B cell (primary cell): ENCODE measurements at regions not wholly inside any gene's neighbourhood (a gene's known extent, or its start where the extent isn't known, plus 50 kb on each side); places are given as distances from the start of the nearest gene placed in this dataset.

Source experiments
- ATAC-seq: fragments of 200-7000 bp; cut with Tn5 transposase; one replicate; pipeline ENCODE4 v1.10.0; 2021; ENCODE audit warnings: low read depth, mild to moderate bottlenecking, moderate number of reproducible peaks, moderate library complexity
- CTCF ChIA-PET: fragments of 350-600 bp; sonication (Branson Sonifier 250); formaldehyde crosslinking; loops from one replicate; lab custom pipeline; 2021; ENCODE audit warnings: antibody characterized with exemption, inconsistent platforms; lab: Charles Lee
- POLR2A ChIA-PET: fragments of 350-600 bp; sonication (Branson Sonifier 250); formaldehyde crosslinking; loops from one replicate; lab custom pipeline; 2021; ENCODE audit warnings: antibody characterized with exemption; lab: Charles Lee
- DNase-seq: peaks from one replicate; pipeline ENCODE4 v3.0.0; 2013
- H2AFZ ChIP-seq: 2 replicates; pipeline ENCODE4 v1.6.1; 2012; ENCODE audit warnings: mild to moderate bottlenecking, low read depth, low read length; ENCODE audit not compliant: insufficient read depth, poor library complexity, severe bottlenecking
- H3K27ac ChIP-seq, 2 donors: 1 replicate in 1 of 2; 2 replicates in 1 of 2; pipeline ENCODE4 v1.5.1; 2012 to 2013; ENCODE audit warnings: low read length in 2 of 2, mild to moderate bottlenecking in 2 of 2, moderate library complexity in 1 of 2
- H3K27me3 ChIP-seq, 4 experiments: fragments of 200-600 bp in 1 of 4; sonication (generic) in 1 of 4; replicated peaks in 1 of 4; 1 replicate in 2 of 4; 2 replicates in 2 of 4; pipeline versions ENCODE4 v1.6.1 to v1.7.0; 2013 to 2016; ENCODE audit warnings: low read length in 3 of 4, mild to moderate bottlenecking in 2 of 4, mixed read lengths in 1 of 4, moderate library complexity in 1 of 4; ENCODE audit not compliant: insufficient read depth in 4 of 4, control insufficient read depth in 3 of 4; ENCODE audit errors: control extremely low read depth in 1 of 4
- H3K36me3 ChIP-seq, 2 experiments: replicated peaks in 1 of 2; 1 replicate in 1 of 2; 2 replicates in 1 of 2; pipeline versions ENCODE4 v1.6.1 to v1.7.1; 2013; ENCODE audit warnings: low read length in 1 of 2; ENCODE audit not compliant: insufficient read depth in 2 of 2, control insufficient read depth in 1 of 2; ENCODE audit errors: control extremely low read depth in 1 of 2, extremely low read depth in 1 of 2
- H3K4me1 ChIP-seq, 2 donors: fragments of 200-600 bp in 1 of 2; sonication (generic) in 1 of 2; 1 replicate in 1 of 2; 2 replicates in 1 of 2; pipeline versions ENCODE4 v1.5.1 to v1.6.1; 2013 to 2017; ENCODE audit warnings: low read length in 2 of 2; ENCODE audit not compliant: control insufficient read depth in 2 of 2, insufficient read depth in 2 of 2
- H3K4me2 ChIP-seq: replicated peaks from 2 replicates; pipeline ENCODE3; 2012; ENCODE audit warnings: mild to moderate bottlenecking, low read depth, low read length; ENCODE audit not compliant: poor library complexity, severe bottlenecking
- H3K4me3 ChIP-seq, 5 experiments: fragments of 200-600 bp in 1 of 5; sonication (generic) in 1 of 5; 1 replicate in 3 of 5; 2 replicates in 2 of 5; pipeline versions ENCODE4 v1.5.1 to v1.7.0; 2011 to 2016; ENCODE audit warnings: low read length in 4 of 5, mild to moderate bottlenecking in 4 of 5, low read depth in 2 of 5, control low read depth in 1 of 5, moderate library complexity in 1 of 5; ENCODE audit not compliant: insufficient read depth in 1 of 5; ENCODE audit errors: control extremely low read depth in 1 of 5, extremely low read depth in 1 of 5
- H3K79me2 ChIP-seq: fragments of 200-600 bp; sonication (generic); one replicate; pipeline ENCODE4 v1.6.0; 2016; ENCODE audit warnings: low read length; ENCODE audit not compliant: control insufficient read depth, insufficient read depth
- H3K9ac ChIP-seq: fragments of 200-600 bp; sonication (generic); 2 replicates; pipeline ENCODE4 v1.6.1; 2017; ENCODE audit warnings: mild to moderate bottlenecking, low read length, moderate library complexity
- H3K9me3 ChIP-seq, 3 donors: one replicate each; pipeline versions ENCODE4 v1.6.1 to v1.7.1; 2013; ENCODE audit warnings: low read length in 2 of 3; ENCODE audit not compliant: control insufficient read depth in 2 of 3, insufficient read depth in 1 of 3; ENCODE audit errors: control extremely low read depth in 1 of 3
- H4K20me1 ChIP-seq: 2 replicates; pipeline ENCODE4 v1.6.0; 2012; ENCODE audit warnings: mild to moderate bottlenecking, low read length; ENCODE audit not compliant: insufficient read depth, control insufficient read depth, poor library complexity, severe bottlenecking
- H3K27ac Mint-ChIP-seq: one replicate; pipeline ENCODE4 v1.8.0; 2021; ENCODE audit warnings: mixed read lengths
- H3K27me3 Mint-ChIP-seq: one replicate; pipeline ENCODE4 v1.8.0; 2021; ENCODE audit warnings: mixed read lengths
- H3K4me1 Mint-ChIP-seq: one replicate; pipeline ENCODE4 v1.8.0; 2021; ENCODE audit warnings: mixed read lengths
- H3K4me3 Mint-ChIP-seq: one replicate; pipeline ENCODE4 v1.8.0; 2021; ENCODE audit warnings: mixed read lengths
- H3K9me3 Mint-ChIP-seq: one replicate; pipeline ENCODE4 v1.8.0; 2022; ENCODE audit warnings: mixed read lengths; ENCODE audit not compliant: insufficient read depth
- EZH2 ChIP-seq: IDR thresholded peaks from 2 replicates; pipeline ENCODE4 v1.6.1; 2012; ENCODE audit warnings: borderline replicate concordance, low read depth, mild to moderate bottlenecking, moderate library complexity, low read length; ENCODE audit not compliant: insufficient read depth, poor library complexity, severe bottlenecking
- WGBS: methylation state at CpG from one replicate; pipeline ENCODE4 v1.1.5; 2013; ENCODE audit warnings: missing lambda C conversion rate; ENCODE audit not compliant: insufficient coverage; 5-methylcytosine and 5-hydroxymethylcytosine counted together
- intact Hi-C: fragments of 100-400 bp; cut with micrococcal nuclease; formaldehyde crosslinking; loops from one replicate; pipeline ENCODE4 v1.10.0; 2022
- TF ChIP-seq, protein P1 (sequence below): fragments of 200-600 bp; IDR thresholded peaks from one replicate; pipeline ENCODE4 v1.8.0; 2022; ENCODE audit warnings: antibody characterized with exemption, mild to moderate bottlenecking

DNA sequence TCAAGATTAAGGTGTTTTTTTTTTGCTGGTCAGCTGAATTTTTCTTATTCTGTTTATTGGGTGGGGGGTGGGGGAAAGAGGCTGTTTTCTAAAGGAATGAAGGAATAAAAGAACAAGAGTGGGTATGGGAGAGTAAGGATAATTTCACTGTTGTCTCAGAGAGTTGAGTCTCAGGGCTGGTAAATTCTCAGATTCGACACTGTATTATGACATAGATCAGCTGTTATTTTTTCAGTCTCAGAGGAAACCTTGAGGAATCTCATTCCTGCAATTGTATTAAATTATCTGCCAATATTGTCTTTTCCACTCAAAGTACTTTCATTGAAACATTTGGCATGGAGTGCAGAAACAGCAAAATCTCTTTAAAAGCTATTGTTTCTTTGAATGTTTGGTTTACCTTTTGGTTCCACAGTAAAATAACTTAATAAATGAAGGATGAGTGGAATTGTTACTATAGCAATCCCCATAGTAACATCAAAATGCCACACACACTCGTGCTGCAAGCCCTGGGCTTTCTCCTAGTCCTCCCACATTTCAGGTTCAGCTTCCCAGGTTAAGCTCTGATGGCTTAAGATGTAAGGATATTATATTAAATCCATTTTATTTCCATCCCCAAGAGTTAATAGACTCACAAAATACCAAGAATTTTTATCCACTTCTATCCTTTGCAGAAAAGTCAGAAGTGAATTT, 478.7 kb upstream of the TCF4 start:
- intact Hi-C loops = no loop called here
- CTCF ChIA-PET = no interaction called here
- DNase-seq = no peak

DNA sequence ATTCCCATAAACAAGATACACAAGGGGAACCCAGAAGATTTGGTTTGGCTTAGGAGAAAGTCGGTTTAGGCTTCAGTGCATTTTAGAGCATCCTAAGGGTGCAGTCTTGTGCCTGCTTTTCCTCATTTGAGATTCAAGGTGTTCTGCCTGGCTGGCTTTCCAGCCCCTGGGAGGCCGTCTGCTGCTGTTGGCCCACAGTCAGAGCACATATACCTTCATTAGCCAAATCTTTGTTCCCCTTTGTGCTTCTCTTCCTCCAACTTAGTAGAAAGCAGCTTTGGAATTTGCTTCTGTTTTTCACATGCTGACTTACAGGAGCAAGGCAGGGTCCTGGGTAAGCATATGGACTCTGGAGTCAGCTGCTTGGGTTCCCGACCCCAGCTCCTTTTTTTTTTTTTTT, 477.1 kb upstream of the TCF4 start:
- no peak overlapping the region for H3K4me2 ChIP-seq
- H3K4me1 ChIP-seq = no peaks in the 10 kb centered on the region
- intact Hi-C loops = no loop called here
- no peak overlapping the region for H2AFZ ChIP-seq
- no peaks in the 10 kb centered on the region for H3K79me2 ChIP-seq
- H3K27ac ChIP-seq = no peak overlapping the region
- DNase-seq (no peak), ATAC-seq (no peak)
- Mint-ChIP-seq H3K4me1 (no peaks in the 10 kb centered on the region), H3K27me3 (no peaks in the 10 kb centered on the region), H3K27ac (no peak overlapping the region), H3K4me3 (no peak overlapping the region), H3K9me3 (no peaks in the 10 kb centered on the region)
- no peaks in the 10 kb centered on the region for H4K20me1 ChIP-seq
- TF ChIP-seq, protein P1, sequence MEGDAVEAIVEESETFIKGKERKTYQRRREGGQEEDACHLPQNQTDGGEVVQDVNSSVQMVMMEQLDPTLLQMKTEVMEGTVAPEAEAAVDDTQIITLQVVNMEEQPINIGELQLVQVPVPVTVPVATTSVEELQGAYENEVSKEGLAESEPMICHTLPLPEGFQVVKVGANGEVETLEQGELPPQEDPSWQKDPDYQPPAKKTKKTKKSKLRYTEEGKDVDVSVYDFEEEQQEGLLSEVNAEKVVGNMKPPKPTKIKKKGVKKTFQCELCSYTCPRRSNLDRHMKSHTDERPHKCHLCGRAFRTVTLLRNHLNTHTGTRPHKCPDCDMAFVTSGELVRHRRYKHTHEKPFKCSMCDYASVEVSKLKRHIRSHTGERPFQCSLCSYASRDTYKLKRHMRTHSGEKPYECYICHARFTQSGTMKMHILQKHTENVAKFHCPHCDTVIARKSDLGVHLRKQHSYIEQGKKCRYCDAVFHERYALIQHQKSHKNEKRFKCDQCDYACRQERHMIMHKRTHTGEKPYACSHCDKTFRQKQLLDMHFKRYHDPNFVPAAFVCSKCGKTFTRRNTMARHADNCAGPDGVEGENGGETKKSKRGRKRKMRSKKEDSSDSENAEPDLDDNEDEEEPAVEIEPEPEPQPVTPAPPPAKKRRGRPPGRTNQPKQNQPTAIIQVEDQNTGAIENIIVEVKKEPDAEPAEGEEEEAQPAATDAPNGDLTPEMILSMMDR = no peak
- no peak for TF ChIP-seq EZH2
- no peaks in the 10 kb centered on the region for H3K36me3 ChIP-seq
- H3K9ac ChIP-seq = no peak overlapping the region
- POLR2A ChIA-PET = no interaction called here
- H3K9me3 ChIP-seq = no peaks in the 10 kb centered on the region
- no peaks in the 10 kb centered on the region for H3K27me3 ChIP-seq
- CTCF ChIA-PET = no interaction called here
- H3K4me3 ChIP-seq = no peak overlapping the region
- WGBS = 75% methylated on average over 2 of the region's 3 CpGs

More for the DNA sequence above, 478.7 kb upstream of the TCF4 start:
- Mint-ChIP-seq H3K4me1 (no peaks in the 10 kb centered on the region), H3K27ac (no peak overlapping the region), H3K27me3 (no peaks in the 10 kb centered on the region), H3K4me3 (no peak overlapping the region), H3K9me3 (no peaks in the 10 kb centered on the region)
- no CpG with 5 or more reads among the region's 2 CpGs for WGBS
- H2AFZ ChIP-seq = no peak overlapping the region
- H4K20me1 ChIP-seq = no peaks in the 10 kb centered on the region
- no peaks in the 10 kb centered on the region for H3K27me3 ChIP-seq
- no peaks in the 10 kb centered on the region for H3K36me3 ChIP-seq
- TF ChIP-seq, protein P1 = no peak
- no peak for TF ChIP-seq EZH2
- no peak for ATAC-seq
- H3K9me3 ChIP-seq = no peaks in the 10 kb centered on the region
- no peak overlapping the region for H3K4me2 ChIP-seq
- no peaks in the 10 kb centered on the region for H3K79me2 ChIP-seq
- H3K9ac ChIP-seq = no peak overlapping the region
- H3K4me3 ChIP-seq = no peak overlapping the region
- no peaks in the 10 kb centered on the region for H3K4me1 ChIP-seq
- H3K27ac ChIP-seq = no peak overlapping the region
- POLR2A ChIA-PET = interaction anchor here (0.8 kb wide), 1 partner anchor 378 kb away, joined by 6 read pairs; no protein-coding TSS in a partner anchor
